HG03520 (cell line): ENCODE measurements at regions not wholly inside any gene's neighbourhood (a gene's known extent, or its start where the extent isn't known, plus 50 kb on each side); places are given as distances from the start of the nearest gene placed in this dataset.
A peak's percentile ranks its signal among the peaks of the same experiment; 100 is the strongest.
"Not testable (repeated sequence)": the region's sequence is repeated elsewhere in the genome, so short reads cannot be mapped to it uniquely, and the experiment has no call there.

Experiments
- ATAC-seq: cut with Tn5 transposase; IDR thresholded peaks from one replicate; pipeline ENCODE4 v1.9.1; 2021; ENCODE audit warnings: mild to moderate bottlenecking, moderate library complexity; ENCODE audit not compliant: unreplicated experiment

DNA sequence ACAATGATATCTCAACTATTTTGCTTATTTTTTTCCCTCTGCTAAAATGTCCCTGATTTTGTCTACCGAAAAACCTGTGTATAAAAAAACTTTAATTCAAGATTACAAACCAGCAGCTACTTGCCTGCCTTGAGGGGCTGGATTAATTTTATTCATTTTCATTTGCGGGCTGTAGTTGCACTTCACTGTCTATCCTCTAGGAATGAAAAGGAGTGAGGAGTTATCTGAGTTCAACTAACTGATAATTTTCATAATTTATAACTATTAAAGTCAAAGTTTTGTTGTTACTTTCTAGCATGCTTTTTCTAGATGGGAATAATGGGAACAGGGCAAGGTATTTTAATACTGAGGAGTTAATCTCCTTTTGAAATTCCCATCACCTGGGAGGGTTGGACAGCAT is 50.3 kb upstream of the AGTPBP1 start:
- ATAC-seq: not testable (repeated sequence)

DNA sequence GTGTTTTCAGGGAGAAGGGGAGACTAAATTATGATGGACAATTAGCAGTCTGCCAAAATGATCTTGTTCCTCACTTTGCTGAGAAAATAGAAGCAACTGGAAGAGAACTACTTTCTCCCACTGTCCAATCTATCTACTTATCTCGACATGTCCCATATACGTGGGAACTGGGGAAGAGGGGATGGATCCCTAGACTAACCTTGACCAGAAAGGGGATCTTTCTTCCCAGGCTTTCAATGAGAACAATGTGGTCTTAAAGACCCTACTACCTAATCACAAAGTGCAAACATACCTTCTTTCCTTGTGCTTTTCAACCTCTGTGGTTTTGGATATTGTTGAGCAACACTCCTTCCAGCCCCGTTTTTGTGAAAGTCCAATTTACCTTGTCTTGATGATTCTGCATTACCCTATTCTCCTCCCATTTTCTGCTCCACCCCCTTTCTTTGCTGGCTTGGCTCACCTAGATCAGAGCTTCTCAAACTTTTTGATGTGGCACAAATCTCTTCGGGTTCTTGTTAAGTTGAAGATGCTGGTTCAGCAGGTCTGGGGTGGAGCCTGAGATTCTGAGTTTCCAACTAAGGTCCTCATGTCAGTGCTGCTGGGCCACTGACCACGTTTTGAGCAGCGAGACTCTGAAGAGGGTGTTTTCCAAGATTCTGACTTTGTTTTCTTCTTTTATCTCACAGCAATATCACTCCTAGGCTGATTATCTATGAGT is 61.4 kb upstream of the AGTPBP1 start:
- ATAC-seq: not testable (repeated sequence)

DNA sequence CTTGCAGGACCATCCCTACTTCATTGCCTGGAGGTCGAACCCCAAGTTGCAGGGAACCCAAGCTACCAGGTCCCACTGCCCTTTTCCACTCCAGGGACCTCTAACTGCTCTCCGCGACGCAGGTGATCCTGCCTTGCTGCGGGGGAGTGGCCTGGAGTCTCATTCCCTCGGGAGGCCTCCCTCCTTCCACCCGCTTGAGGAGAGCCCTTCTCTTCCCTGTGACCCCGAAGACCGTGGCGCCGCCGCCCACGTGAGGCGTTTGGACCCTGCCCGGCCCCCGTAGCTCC is 63.0 kb upstream of the AGTPBP1 start:
- ATAC-seq: not testable (repeated sequence)

DNA sequence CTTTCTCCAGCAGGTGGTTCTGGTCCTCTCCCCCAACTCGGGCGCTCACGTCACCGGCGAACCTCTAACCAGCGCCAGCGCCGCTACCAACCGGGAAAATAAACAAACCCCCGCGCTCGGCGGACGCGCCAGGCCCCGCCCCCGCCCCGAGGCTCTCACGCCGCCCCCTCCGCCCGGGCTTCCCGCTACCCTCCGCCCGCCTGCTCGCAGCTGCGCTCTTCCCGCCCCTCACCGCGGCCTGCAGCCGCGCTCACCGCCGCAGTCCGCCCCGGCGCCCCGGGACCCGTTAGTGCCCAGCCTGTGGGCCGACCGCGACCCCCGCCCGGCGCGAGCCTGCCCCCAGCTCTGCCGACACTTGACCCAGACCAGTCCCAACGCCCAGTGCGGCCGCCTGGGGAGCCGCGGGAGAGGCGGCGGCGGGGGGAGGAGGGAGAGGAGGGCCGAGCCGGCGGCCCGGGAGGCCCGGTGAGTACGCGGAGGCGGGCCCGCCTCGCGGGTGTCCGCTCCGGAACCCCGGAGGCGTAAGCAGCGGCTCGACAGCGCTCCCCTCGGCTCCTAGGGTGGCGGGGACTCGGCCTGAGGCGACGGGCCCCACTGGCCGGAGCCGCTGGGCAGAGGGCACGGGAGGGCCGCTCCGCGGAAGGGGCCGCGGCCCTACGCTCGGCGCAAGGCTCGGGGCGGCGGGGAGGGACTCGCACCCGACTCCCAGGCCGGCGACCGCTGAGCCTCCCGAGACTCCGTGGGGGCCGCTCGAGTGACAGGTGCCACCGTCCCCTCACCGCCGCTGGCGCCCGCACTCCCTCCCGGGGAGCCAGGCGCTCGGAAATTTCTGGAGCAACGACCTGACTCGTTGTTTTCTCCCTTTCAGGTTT is 63.6 kb upstream of the AGTPBP1 start:
- peak; percentile 71 for ATAC-seq

DNA sequence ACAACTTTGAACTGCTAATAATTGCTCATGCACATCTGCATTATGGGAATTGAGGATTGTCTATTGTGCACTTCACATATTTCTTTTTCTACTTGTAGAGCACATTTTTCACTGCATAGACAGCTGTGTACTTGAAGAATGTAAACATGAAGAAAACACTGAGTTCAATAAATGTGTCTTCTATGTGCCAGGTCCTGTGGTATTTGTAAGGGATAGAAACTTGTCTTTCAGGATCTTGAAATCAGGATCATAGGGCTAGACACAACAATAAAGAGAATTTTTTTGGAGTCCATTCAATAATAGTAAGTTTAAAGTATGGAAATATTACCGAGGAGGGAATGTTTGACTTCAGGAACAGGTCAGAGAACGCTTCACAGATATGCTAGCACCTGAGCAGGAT is 66.6 kb upstream of the AGTPBP1 start:
- not testable (repeated sequence) for ATAC-seq

DNA sequence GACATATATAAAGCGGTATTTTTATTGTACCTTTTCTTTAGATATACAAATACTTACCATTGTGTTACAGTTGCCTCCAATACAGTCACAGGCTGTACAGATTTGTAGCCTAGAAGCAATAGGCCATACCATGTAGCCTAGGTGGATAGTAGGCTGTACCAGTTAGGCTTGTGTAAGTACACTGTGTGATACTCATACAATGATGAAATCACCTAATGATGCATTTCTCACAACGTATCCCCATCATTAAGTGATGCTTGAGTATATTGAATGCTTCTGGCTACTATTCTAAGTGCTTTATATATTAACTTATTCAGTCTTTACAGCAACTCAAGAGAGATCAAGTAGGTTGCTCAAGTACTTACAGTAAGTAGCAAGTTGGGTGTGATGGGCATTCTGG is 71.6 kb upstream of the AGTPBP1 start:
- ATAC-seq: not testable (repeated sequence)

DNA sequence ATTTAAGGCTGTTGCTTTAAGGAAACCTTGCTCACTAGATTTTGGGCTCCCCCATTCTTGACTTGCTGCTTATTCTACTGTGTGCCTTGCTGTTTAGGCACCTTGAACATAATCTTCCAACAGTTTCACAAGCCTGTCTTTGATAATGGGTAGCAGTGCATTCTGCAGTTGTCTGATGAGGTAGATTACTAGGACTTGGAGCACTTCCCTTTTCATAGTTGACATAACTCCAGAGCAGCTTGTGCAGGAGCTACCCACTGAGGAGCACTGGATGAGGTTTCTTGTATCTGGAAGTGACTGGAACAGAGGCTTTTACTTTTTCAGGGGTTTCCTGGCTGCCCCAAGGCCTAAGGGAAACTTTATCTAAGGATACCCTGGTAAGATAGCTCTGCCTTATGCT is 73.0 kb upstream of the AGTPBP1 start:
- ATAC-seq: not testable (repeated sequence)

DNA sequence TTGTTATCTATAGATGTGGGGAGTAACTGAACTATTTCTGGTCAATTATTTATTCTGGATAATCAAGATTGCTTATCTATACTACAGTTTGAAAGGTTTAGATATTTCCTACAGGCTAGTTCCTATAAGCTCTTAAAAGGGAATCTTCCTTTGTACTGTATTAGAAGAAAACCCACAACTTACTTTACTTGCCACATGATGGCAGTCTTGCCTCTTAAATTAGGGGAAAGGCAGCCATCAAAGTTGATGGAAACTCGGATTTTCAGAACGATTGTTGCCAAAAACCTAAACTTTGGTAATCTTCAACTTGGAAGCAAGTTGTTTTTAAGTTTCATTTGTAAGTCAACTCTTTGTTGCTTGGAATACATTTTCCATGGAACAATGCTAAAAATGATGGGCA is 77.2 kb upstream of the AGTPBP1 start:
- not testable (repeated sequence) for ATAC-seq

DNA sequence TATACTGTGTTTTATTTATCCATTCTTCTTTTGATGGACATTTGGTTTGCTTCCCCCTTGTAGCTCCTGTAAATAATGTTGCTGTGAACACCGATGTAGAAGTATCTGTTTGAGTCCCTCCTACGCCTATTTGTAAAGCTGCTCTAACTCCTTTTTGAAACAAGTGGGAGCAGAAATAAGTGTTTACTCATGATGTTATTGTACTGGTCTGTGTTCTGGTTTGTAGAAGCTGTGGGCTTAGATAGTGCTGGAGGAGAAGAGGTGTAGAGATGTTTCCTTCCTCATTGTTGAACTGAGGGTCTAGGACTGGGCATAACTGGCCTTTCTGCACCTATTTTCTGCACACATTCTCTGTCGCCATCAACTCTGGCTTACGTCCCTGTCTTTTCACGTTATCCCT is 78.8 kb upstream of the AGTPBP1 start:
- ATAC-seq: not testable (repeated sequence)

DNA sequence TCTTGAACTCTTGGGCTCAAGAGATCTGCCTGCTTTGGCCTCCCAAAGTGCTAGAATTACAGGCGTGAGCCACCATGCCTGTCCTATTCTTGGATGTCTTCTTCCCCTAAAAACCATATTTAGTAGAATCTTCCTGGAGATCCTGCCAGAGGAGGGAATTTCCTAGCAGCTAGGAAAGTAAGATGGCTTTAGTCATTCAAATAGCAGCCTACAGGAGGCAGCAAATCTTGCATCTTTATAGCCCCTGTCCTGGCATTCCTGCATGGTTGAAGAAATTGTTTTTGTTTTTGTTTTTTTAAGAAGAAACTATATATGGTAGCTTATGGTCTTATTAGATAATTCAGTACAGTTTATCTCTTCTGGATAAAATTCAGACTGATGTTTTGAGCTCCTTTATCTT is 83.2 kb upstream of the AGTPBP1 start:
- not testable (repeated sequence) for ATAC-seq

DNA sequence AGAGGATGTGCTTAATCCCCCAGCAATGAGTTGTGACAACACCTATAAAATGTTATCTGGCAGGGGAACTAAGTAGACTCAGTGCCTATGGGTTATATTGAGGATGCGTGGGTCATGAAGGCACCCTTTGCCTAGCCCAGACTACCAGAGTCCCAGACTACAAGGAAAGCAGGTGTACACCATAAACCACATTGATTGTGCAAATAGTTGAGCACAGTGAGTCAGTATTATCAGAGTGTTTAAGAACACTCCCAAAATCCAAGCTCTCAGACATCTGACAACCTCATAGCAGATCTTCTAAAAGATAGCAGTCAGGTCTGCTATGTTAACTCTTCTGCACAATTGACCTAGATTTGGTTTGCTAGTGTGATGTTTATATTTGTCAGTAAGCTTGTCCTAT is 92.8 kb upstream of the AGTPBP1 start:
- ATAC-seq: not testable (repeated sequence)

DNA sequence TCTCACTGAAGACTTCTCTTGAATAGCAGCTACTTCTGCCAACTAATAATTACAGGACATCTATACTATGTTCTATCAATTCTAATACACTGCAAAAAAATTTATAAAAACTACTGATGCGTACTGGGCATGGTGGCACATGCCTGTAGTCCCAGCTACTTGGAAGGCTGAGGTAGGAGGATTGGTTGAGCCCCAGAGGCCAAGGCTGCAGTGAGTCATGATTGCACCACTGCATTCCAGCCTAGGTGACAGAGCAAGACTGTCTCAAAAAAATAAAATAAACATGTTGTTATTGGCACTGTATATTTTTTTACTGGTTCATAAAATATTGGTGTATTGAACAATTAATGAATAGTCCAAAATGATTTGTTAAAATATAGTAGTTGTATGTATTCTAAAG is 97.0 kb upstream of the NAA35 start:
- ATAC-seq: not testable (repeated sequence)

DNA sequence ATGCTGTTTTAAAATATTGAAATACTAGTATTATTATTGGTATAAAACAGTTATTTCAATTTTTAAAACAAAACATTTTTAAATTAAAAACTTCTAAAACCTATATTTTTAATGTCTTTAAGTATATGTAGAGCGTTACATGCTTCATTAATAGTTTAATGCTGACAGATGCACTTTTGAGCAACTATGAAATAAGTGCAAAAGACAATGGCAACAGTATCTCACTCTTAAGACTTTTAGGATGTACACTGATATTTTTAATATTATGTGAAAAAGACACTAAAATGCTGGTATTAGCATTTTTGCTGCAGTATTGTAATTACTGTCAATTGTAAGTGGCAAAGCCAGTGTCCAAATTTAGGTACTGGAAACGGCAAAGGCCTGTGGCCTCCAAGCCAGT is 93.2 kb upstream of the NAA35 start:
- not testable (repeated sequence) for ATAC-seq

DNA sequence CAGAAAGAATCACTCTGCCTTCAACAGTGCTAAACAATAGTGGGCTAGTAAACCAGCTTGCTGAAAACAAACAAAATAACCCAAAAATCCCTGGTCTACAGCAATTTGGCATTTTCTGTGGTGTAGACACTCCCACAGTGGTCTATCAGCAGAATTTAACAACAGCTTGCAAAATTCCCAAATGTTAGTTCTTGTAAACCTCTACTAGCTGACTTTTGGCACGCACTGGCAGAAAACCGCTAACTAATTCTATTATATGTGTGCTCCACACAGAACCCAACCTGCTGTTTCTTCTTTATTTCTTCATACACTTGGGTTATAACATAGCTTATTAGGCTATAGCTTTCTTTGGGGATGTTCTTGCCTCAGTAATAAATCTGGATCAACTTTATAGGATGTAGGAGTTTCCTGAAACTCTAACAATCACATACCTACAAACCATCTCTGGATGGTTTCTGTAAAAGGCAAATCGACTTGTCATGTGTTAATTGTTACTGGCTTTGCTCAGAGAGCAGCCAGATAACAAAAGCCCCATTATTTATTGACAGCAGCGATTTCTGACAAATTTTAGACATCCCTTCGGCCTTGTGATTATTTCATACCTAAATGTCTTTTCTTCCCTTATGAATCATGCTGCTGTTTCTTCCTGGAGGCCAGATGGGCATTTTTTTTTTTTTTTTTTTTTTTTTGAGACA is 82.7 kb upstream of the NAA35 start:
- no peak for ATAC-seq

DNA sequence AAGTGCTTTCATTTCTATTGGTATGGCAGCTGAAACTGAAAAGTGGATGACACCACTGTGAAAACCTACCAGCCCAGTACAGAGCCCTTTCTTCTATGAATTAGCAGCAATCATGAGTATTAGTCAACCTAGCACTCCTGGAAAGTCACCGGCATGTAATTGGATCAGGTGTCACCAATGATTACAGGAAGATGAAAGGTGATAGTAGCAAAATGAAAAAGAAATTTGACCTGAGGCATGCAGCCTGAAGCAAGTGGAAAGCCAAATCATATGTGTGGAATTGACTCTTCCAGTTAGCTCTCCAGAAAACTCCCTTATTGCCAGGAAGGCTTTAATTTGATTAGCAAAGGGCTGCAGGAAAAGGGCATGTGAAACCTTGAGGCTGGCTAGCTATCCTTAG is 81.2 kb upstream of the NAA35 start:
- ATAC-seq: no peak

DNA sequence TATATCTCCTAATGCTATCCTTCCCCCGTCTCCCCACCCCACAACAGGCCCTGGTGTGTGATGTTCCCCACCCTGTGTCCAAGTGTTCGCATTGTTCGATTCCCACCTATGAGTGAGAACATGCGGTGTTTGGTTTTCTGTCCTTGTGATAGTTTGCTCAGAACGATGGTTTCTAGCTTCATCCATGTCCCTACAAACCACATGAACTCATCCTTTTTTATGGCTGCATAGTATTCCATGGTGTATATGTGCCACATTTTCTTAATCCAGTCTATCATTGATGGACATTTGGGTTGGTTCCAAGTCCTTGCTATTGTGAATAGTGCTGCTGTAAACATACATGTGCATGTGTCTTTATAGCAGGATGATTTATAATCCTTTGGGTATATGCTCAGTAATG is 79.1 kb upstream of the NAA35 start:
- ATAC-seq: not testable (repeated sequence)

DNA sequence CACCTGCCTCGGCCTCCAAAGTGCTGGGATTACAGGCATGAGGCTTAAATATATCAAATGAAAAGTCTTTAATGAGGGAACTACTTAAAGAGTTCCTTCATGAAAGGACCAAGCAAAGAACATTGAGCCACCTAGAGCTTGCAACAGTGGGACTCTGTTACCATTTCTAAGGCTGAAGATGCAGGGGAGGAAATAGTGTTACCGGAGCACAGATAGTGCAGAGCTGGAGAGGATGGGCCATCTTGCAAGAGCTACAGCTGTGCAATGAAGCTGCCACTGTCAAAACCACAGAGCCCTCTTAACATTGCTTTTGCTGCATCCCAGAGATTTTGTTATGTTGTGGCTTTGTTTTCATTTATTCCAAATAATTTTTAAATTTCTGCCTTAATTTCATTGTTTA is 77.1 kb upstream of the NAA35 start:
- no peak for ATAC-seq

DNA sequence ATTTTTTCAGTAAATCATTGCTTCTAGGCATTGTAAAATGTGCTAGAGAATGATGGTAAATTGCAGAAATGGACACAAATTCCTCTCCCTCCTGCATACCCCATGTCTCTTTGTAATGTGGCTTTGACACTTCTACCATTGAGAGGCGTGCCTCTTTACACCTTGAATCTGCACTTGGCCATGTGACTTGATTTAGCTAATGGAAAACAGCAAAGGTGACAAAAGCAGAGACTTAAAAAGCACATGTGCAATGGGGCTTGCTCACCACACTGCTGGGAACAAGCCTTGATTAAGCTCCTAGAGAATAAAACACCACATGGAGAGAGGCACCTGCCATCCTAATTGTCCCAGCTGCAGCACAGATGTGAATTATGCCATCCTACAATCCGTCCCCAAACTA is 69.9 kb upstream of the NAA35 start:
- ATAC-seq: no peak

DNA sequence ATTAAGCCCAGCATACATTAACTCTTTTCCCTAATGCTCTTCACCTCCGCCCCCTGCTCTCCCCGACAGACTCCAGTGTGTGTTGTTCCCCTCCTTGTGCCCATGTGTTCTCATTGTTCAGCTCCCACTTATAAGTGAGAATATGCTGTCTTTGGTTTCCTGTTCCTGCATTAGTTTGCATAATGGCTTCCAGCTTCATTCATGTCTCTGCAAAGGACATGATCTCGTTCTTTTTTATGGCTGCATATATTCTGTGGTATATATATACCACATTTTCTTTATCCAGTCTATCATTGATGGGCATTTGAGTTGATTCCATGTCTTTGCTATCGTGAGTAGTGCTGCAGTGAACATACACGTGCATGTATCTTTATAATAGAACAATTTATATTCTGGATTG is 69.3 kb upstream of the NAA35 start:
- not testable (repeated sequence) for ATAC-seq

DNA sequence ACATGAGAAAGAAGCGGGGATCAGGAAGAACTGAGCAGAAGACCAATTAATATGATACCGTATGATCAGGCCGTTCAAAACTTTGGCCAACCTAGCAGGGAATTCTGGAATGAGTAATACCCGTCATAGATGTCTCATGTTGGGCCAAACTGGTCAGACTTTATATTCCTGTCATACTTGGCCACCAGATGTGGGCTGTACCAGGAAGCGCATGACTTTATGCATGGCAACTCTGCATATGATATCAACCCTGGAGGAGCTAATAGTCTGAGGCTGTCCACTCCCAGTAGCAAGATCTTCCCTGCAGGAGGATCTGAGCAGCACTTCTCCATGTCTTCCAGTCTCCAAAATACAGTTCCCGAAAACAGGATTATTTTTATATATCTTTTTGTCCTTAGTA is 68.5 kb upstream of the NAA35 start:
- ATAC-seq: no peak

DNA sequence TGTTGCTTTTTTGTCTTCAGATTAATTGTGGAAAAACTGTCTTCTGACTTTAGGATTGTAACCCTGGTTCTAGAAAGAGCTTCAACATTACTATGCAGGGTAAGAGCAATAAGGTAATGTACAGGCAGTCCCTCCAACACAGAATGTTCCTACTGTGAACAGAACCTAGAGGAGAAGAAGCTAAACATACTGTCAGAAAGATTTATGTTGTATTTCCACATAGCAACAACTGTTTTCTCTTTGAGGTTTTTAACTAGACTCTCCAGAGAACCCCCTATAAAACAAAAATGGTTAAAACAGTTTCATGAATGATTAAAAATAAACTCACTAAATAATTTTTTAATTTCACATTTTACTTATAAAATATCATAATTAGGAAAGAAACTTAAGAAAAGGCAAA is 64.3 kb upstream of the NAA35 start:
- ATAC-seq: no peak
